Caki2 (cell line): ENCODE measurements at regions not wholly inside any gene's neighbourhood (a gene's known extent, or its start where the extent isn't known, plus 50 kb on each side); places are given as distances from the start of the nearest gene placed in this dataset.
"Not testable (repeated sequence)": the region's sequence is repeated elsewhere in the genome, so short reads cannot be mapped to it uniquely, and the experiment has no call there.

Experiments
- DNase-seq: peaks from one replicate; pipeline ENCODE4 v3.0.0-alpha.2; 2015; ENCODE audit warnings: low read depth
- in situ Hi-C: cut with HindIII; loops from 2 replicates; pipeline ENCODE4 v1.10.0; 2016; ENCODE audit warnings: low sequenced_read_pairs, low pct_unique_long_range_greater_than_20kb, mixed read lengths

DNA sequence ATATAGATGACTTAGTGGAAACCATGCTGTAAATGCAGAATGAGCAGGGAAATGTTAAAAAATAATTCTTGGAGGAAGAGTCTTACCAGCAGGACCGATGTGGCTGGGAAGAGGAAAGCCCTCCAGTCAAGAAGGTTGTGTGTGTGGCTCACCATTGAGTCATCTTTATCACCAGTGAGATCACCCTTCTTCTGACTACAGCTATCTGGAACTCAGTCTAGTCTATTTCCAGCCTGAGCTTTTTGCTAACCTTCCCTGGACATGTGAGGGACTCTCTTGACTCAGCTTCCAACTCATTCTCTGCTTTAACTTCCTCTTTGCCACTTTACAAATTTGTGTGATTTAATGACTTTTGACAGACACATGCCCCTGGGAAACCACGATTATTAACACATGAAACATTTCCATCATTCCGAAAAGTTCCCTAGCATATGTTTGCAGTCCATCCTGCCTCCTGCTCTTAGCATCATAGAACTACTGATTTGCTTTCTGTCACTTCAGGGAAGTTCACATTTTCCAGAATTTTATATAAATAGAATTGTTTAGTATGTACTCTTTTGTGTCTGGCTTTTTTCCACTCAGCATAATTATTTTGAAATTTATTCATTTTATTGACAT is 378.5 kb upstream of the FRG2C start:
- in situ Hi-C loops, DNase-seq: not testable (repeated sequence)

DNA sequence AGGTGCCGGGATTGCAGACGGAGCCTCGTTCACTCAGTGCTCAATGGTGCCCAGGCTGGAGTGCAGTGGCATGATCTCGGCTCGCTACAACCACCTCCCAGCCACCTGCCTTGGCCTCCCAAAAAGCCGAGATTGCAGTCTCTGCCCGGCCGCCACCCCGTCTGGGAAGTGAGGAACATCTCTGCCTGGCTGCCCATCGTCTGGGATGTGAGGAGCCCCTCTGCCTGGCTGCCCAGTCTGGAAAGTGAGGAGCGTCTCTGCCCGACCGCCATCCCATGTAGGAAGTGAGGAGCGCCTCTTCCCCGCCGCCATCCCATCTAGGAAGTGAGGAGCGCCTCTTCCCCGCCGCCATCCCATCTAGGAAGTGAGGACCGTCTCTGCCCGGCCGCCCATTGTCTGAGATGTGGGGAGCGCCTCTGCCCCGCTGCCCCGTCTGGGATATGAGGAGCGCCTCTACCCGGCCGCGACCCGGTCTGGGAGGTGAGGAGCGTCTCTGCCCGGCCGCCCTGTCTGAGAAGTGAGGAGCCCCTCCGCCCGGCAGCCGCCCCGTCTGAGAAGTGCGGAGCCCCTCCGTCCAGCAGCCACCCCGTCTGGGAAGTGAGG is 375.1 kb upstream of the FRG2C start:
- DNase-seq, in situ Hi-C loops: not testable (repeated sequence)

DNA sequence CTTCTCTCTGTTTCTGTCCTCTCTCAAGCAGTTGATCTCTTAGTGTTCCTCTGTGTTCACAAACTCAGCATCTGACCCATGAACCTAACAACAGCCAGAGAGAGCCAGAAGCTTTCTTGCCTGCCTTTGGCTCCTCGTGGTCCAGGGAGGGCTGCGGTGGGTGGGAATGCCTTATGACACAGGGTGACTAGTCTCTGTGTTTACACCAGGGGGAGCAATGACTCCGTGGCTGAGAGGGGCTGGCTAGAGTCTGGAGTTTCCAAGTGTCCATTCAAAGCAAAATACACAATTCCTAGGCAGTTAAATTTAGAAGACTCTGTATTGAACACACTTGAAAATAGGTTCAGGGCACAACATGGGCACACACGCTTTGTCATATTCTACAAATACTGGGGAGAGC is 370.0 kb upstream of the FRG2C start:
- no peak for DNase-seq
- in situ Hi-C loops = no loop called here

DNA sequence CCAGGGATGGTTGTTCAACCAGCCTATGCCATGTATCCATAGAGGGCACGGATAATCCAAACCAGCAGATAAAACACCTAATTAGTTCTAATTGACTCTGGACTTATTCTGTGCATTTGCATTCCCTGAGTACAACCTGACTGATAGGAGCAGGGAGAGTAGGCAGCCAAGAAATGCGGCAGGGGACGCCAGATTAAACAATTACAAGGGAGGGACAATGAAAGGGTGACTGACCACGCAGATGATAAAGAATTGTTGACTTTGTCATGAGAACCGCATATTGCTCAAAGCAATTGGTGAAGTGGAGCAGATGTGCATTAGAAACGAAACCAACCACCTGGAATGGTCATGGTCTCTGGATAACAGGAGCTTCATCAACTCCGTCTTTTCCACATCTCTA is 369.1 kb upstream of the FRG2C start:
- in situ Hi-C loops = no loop called here
- DNase-seq = no peak

DNA sequence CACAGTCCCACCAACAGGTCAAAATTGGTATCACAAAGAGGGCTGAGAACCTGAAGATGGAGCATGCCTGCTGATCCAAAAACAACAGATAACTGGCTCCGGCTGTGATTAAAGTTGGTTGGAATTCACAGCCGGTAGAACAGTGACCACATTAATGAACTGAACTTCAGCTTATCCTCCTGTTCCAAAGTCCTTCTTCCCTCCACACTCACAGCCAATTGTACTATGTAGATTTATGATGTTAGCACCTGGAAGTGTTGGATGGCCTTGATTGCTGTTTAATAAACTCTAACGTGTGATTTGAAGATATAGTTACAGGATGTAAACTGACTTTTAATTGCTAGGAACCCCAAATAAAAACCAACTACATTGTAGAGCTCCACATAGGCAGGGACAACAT is 367.3 kb upstream of the FRG2C start:
- in situ Hi-C loops = no loop called here
- DNase-seq = no peak

DNA sequence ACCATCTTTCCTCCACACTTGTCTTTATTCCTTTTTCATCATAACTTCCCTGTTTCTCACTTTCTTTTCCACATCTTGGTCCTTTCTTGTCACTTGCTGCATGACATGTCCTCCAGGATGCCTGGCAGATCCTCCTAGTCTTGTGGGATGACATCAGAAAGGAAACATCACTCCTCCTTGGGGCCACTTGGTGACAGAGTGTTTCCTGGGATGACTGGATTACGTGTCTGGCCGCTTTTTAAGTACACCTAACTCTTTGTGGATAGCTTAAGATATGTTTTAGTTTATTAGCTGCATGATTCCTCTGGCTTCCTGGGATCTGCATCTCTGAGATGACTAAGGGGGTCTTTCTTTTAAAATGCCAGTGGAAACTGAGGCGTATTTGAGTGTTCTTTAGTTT is 363.5 kb upstream of the FRG2C start:
- no peak for DNase-seq
- in situ Hi-C loops = no loop called here

DNA sequence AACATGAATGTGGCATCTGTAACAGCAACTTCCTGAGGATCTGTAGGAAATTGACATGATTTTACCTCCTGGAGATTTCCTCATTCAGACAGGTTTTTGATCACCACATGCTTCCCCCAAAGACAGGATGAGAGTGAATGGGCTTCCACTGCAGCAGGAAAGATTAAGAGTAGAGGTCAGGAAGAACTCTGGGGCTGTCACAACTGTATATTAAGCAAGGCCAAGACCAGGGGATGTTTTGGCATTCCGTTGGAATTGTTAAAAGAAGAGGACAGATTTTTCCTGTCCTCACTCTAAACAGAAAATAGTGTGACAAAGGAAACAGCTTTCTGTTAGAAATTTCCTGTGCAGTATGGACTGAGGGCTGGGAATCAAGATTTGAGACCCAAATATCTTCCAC is 363.1 kb upstream of the FRG2C start:
- in situ Hi-C loops, DNase-seq: not testable (repeated sequence)

DNA sequence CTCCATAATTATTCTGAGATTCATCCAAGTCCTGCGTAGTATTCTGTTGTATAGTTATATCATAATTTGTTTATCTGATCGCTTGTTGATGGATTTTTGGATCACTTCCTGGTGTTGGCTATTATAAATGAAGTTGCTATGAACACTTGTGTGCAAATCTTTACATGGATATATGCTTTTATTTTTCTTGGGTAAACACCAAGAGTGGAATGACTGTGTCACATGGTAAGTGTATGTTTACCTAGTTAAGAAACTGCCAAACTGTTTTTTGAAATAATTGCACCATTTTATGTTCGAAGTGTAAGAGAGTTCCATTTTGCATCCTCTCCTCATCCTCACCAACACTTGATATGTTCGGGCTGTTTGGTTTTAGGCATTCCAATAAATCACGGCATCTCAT is 360.4 kb upstream of the FRG2C start:
- DNase-seq = no peak
- in situ Hi-C loops = no loop called here

DNA sequence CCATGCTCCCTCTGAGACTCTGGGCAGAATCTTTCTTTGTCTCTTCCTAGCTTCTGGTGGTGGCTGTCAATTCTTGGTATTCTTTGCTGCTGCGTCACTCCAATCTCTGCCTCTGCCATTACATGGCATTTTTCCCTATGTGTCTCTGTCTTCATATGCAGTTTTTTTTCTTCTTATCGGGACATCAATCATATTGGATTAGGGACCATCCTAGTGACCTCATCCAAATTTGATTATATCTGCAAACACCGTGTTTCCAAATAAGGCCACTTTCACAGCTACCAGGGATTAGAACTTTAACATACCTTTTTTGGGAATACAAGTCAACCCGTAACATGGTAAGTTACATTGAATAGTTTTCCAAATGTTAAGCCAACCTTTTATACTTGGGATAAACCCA is 358.2 kb upstream of the FRG2C start:
- in situ Hi-C loops = no loop called here
- DNase-seq = no peak

DNA sequence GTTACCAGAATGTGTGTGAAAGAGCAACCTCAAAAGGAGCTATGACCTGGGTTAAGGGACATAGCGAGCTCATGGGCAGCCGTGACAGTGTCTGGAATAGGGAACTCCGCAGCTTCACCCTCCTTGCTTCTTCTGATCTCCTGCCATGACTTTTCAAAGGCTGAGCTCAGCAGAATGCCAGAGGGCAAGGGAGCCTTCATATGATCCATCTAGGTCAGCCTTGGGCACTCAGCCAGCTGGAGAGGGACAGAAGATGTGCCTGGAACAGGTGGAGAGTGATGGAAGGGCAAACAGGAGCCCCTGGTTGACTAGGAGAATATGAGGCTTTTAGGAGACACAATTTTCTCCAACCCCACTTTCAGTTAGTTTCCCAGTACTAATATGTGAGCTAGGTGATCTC is 352.8 kb upstream of the FRG2C start:
- DNase-seq, in situ Hi-C loops: not testable (repeated sequence)

DNA sequence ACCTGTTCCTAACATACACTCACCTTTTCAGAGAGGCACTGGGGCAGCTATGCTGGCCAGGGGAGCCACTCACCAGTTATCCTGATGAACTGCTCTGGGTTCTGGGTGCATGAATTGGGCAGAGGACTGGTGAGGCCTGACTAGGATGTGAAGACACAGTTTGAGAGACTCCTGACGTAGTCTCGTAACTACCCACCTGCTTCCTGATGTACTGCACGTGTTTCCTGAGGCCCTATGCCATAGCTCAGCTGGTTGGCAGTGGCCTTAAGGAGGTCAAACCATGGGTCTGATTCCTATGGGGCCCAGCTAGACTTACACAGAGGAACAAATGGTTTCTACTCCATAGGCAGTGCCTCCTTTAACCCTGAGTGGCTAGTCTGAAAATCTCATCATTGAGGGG is 351.7 kb upstream of the FRG2C start:
- DNase-seq = not testable (repeated sequence)

DNA sequence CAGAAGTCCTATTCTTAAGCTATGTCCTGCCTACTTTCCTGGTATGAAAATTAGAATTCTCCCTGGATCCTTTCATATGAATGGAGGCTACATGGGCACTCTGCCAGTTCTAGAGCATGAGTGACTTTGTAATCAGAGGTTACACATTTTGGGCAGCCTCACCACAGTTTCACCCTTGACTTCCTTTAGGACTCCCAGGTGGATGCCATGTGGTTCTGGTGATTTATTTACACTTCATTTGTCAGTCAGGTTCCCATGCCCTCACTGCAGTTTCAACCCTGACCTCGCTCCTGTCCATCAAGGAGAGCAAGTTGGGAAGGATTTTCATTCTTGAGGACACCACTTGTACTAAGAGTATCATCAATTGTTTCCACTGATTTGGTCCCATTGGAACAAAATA is 344.4 kb upstream of the FRG2C start:
- in situ Hi-C loops, DNase-seq: not testable (repeated sequence)

More for the DNA sequence above, 351.7 kb upstream of the FRG2C start:
- in situ Hi-C loops = not testable (repeated sequence)

DNA sequence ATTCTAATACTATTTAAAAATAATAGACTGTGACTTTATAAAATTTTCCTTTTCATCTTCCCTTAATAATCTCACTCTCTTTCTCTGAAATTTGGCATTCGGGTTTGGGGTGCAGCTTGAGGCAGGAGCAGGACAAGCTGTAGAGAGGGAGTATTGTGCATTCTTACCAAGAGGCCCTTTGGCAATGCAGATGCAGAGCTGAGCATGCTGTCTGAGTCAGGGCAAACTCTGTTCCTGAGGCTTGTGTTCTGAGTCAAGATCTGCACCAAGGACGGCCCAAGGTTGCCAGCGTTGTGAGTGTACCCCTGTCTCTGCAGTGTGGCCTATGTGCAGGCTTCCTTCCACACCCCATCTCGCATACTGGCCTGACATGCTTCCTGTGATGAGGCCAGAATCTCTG is 343.8 kb upstream of the FRG2C start:
- in situ Hi-C loops = no loop called here
- DNase-seq = no peak

DNA sequence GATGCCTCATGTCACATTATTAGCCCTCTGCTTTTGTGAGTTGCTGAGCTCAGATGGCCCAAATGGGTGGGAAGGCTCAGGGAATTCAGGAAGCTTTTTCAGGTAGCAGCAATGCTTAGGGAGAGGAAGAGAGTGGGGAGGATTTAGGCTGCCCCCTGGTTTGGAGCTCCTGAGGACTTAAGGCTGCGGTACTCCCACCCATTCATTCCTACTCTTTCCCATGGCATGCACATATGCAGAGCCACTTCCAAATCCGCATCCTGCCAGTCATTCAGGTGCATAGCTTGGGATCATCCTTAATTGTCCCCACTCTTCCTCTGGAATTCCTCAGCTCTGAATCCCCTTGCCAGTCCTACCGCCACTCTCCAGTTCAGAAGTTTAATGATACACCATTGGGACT is 343.1 kb upstream of the FRG2C start:
- in situ Hi-C loops = no loop called here

DNA sequence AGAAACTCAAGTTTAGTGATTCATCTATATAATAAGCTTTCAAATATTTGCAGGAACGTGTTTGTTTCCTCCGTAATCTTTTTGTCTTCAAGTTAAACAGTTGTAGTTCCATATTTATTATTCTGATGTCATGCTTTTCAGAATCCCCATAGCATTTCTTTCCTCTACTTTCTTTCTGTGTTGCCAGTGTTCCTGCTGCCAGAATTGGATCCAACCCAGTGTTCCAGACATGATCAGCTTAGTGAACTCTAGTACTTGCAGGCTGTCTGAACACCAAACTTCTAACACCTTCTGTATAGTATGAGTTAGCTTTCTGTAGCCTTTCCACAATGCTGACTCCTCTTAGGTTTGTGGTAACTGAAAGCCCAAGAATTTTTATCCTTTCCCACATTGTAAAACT is 340.2 kb upstream of the FRG2C start:
- DNase-seq, in situ Hi-C loops: not testable (repeated sequence)

More for the DNA sequence above, 343.1 kb upstream of the FRG2C start:
- DNase-seq = no peak

DNA sequence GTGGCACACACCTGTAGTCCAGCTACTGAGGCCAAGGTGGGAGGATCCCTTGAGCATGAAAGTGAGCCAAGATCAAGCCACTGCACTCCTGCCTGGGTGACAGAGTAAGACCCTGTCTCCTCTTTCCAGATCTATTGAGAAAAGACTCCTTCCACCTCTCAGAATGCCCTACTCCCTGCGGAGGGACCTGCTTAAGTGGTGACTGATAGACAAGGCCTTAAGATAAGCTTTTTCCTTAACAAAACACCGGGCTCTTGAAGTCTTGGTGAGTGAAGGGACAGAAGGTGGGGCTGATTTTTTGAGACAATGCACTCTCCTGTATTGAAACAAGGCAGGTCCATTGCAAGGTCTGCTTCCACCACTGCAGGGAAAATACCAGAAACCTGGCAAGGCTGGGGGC is 338.4 kb upstream of the FRG2C start:
- no peak for DNase-seq
- in situ Hi-C loops = no loop called here

DNA sequence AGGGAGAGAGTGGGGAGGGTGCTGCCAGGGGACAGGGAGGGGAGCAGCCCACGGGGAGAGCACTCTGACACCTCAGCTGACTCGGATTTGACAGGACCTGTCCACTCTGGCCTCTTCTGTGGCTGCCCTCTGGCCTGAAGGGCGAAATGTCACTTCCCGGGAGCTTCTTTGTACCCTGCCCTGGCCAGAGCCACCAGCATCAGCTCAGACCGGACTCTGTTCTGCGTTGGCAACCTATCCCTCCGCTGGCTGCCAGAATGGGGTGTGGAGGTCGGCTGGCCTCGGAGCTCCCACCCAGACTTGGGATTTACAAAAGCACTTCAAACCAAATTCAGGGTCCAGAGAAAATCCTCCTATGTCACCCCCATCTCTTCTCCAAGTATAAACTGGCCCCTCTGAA is 336.7 kb upstream of the FRG2C start:
- no peak for DNase-seq
- in situ Hi-C loops = no loop called here

DNA sequence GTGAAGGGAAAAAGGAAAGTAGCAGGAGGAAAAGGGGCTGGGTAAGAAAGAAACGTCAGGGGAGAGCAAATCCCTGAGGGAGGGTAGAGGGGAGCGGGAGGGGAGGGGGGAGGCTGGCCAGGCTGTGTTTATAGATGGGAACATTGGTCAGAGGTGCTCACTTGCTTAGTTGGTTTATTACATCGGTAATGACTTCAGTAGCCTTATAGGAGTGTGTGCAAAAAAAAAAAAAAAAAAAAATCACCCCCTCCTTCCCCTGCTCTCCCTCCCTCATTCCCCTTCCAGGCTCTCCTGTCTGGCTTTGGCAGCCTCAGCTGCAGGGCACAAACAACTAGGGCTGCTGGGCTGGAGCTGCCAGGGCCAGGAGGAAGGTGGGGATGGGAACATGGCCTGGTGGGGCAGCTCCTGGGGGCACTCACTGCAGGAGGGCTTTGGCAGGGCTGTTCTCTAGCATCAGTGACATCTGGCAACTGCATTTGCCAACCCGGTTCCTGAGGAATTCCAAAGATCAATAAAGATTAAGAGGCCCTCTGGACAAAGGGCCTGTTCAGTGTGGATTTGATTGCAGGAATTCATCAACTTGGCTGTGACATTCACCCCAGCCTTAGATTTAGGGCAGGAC is 334.5 kb upstream of the FRG2C start:
- DNase-seq = no peak
- in situ Hi-C loops = no loop called here

DNA sequence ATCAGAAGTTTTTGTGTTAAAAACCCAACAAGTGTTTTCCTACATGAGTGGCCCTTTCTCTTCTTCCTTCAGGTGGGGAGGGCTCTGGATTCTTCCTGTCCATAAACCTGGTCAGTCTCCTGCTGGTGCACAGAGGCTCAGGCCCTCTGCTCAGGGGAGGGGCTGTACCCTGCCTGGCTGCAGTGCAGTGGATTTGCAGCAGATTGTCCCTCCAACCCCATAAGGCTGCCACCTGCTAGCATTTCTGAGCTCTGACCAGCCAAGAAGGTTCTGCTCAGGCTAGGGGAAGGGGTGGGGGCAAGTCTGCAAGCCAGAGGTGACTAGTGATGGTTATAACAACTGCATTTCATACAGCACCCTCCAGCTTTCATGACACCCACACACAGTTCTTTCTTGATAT is 333.7 kb upstream of the FRG2C start:
- in situ Hi-C loops, DNase-seq: not testable (repeated sequence)

DNA sequence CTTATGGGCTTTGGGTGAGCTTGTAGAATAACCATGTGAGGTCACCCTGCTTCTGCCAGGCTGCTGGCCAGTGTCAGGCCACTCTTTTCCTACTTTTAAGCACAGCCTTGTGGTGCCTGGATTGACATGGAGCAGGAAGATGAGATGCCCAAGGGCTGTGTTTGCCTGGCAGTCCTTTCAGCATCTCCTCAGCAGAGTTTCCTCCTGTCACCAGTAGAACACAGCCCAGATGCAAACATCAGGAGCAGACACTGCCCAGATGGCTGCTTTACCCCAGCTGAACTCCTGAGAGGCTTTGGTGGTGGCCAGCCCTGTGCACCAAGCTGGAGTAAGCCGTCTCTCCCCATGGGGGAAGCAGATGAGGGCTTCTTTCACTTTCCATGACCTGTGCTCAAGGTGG is 332.0 kb upstream of the FRG2C start:
- DNase-seq, in situ Hi-C loops: not testable (repeated sequence)
